ENCODE measurements at regions not wholly inside any gene's neighbourhood (a gene's known extent, or its start where the extent isn't known, plus 50 kb on each side); places are given as distances from the start of the nearest gene placed in this dataset.
"Not testable (repeated sequence)": the region's sequence is repeated elsewhere in the genome, so short reads cannot be mapped to it uniquely, and the experiment has no call there.

DNA sequence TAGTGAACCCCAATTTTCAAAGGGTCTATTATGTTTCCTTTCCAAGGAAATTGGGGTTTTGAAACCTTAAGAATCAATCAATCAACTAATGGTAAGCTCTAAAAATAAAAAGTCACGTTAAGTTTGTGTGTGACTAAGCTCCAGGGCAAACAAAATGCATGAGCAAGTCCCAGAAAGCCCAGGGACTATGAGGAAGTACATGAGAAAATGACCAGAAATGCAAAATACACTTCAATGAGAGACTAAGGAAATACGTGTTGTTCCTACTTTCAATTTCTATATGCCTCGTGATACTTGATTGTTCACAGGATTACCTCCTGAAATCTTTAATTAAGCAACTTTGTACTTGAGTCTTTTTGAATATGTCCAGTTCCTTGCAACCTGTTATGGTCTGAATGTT is 684.4 kb upstream of the SYT4 start:
- TF ChIP-seq, protein P1, sequence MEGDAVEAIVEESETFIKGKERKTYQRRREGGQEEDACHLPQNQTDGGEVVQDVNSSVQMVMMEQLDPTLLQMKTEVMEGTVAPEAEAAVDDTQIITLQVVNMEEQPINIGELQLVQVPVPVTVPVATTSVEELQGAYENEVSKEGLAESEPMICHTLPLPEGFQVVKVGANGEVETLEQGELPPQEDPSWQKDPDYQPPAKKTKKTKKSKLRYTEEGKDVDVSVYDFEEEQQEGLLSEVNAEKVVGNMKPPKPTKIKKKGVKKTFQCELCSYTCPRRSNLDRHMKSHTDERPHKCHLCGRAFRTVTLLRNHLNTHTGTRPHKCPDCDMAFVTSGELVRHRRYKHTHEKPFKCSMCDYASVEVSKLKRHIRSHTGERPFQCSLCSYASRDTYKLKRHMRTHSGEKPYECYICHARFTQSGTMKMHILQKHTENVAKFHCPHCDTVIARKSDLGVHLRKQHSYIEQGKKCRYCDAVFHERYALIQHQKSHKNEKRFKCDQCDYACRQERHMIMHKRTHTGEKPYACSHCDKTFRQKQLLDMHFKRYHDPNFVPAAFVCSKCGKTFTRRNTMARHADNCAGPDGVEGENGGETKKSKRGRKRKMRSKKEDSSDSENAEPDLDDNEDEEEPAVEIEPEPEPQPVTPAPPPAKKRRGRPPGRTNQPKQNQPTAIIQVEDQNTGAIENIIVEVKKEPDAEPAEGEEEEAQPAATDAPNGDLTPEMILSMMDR (IDR thresholded peaks at IDR 0.05) = no peak
- no peaks in the 10 kb centered on the region for H3K4me1 ChIP-seq (ENCODE audit: low read depth)
- ATAC-seq (no peak), DNase-seq (no peak)
- no peaks in the 10 kb centered on the region for H3K9me3 ChIP-seq
- H3K36me3 ChIP-seq (ENCODE audit: low read depth) = no peaks in the 10 kb centered on the region
- intact Hi-C loops (cut with DNase I, micrococcal nuclease) = no loop called here
- H3K4me3 ChIP-seq = no peak overlapping the region

DNA sequence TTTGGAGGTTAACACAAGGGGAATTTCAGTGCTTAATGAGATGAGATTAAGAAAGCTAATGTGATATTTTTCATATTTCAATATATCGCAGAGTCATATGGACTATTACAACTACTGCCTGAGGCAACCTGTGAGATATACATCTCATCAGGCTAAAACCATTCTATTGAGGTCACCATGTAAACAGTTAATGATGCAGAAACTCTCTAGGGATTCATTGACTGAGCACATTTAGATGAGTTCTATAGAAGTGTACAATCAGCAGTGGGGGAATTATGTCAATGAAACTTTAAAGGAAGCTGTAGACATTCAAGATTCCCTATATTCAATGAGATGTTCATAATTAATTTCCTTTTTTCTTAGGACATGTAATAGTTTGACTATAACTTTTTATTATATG is 687.4 kb upstream of the SYT4 start:
- DNase-seq (no peak), ATAC-seq (no peak)
- Histone ChIP-seq H3K9me3 (no peaks in the 10 kb centered on the region), H3K36me3 (ENCODE audit: low read depth) (no peaks in the 10 kb centered on the region), H3K4me1 (ENCODE audit: low read depth) (no peaks in the 10 kb centered on the region), H3K4me3 (no peak overlapping the region)
- TF ChIP-seq, protein P1 (IDR thresholded peaks at IDR 0.05) = no peak
- intact Hi-C loops (cut with DNase I, micrococcal nuclease) = no loop called here

DNA sequence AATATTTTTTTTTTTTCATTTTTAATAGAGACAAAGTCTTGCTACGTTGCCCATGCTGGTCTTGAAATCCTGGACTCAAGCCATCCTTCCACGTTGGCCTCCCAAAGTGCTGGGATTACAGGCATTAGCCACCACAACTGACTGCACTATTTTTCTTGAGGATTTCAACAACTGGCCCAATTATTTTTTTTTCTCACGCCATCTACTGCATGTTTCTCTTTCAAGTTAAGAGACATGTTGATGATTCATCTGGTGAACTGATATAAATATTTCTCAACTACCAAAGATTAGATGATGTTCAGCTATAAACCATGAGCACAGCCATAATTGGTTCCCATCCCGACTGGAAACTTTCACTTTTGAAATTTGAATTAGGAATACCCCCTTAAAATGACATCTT is 688.4 kb upstream of the SYT4 start:
- TF ChIP-seq, protein P1 (IDR thresholded peaks at IDR 0.05) = no peak
- intact Hi-C loops (cut with DNase I, micrococcal nuclease) = no loop called here
- Histone ChIP-seq H3K4me3 (no peak overlapping the region), H3K4me1 (ENCODE audit: low read depth) (no peaks in the 10 kb centered on the region), H3K36me3 (ENCODE audit: low read depth) (no peaks in the 10 kb centered on the region), H3K9me3 (no peaks in the 10 kb centered on the region)
- ATAC-seq (no peak), DNase-seq (no peak)

DNA sequence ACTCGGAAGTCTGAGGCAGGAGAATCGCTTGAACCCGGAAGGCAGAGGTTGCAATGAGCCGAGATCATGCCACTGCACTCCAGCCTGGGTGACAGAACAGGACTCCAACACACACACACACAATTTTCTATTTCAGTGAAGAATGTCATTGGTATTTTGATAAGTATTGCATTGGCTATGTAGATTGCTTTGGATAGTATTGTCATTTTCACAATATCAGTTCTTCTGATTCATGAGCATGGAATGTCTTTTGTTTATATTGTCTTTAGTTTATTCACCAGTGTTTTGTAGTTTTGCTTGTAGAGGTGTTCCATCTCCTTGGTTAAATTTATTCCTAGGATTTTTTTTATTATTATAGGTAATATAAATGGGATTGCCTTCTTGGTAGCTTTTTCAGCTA is 693.4 kb upstream of the SYT4 start:
- H3K36me3 ChIP-seq (ENCODE audit: low read depth) = no peaks in the 10 kb centered on the region
- no peak for DNase-seq
- TF ChIP-seq, protein P1 (IDR thresholded peaks at IDR 0.05) = no peak
- no peaks in the 10 kb centered on the region for H3K9me3 ChIP-seq
- no peak for ATAC-seq
- intact Hi-C loops (cut with DNase I, micrococcal nuclease) = no loop called here
- no peak overlapping the region for H3K4me3 ChIP-seq
- H3K4me1 ChIP-seq (ENCODE audit: low read depth) = no peaks in the 10 kb centered on the region

DNA sequence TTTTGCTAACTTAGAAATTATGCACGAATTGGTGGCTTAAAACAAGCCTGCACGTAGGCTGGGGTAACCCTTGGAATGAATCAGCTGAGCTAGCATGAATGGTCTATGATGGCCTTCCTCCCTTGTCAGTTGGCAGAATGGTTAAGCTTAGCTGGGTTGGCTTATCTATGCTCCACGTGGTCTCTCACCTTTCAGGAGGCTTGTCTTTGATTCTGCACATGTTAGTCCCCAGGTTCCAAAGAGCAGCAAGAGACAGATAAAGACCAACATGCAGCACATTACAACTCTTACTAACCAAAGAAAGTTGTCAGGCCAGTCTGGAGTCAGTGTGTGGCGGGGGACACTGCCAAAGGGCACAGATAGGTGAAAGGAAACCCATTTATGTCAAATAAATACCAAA is 700.9 kb upstream of the SYT4 start:
- DNase-seq (no peak), ATAC-seq (no peak)
- intact Hi-C loops (cut with DNase I, micrococcal nuclease) = no loop called here
- no peaks in the 10 kb centered on the region for H3K36me3 ChIP-seq (ENCODE audit: low read depth)
- no peak overlapping the region for H3K4me3 ChIP-seq
- TF ChIP-seq, protein P1 (IDR thresholded peaks at IDR 0.05) = no peak
- no peaks in the 10 kb centered on the region for H3K9me3 ChIP-seq
- H3K4me1 ChIP-seq (ENCODE audit: low read depth) = no peaks in the 10 kb centered on the region

DNA sequence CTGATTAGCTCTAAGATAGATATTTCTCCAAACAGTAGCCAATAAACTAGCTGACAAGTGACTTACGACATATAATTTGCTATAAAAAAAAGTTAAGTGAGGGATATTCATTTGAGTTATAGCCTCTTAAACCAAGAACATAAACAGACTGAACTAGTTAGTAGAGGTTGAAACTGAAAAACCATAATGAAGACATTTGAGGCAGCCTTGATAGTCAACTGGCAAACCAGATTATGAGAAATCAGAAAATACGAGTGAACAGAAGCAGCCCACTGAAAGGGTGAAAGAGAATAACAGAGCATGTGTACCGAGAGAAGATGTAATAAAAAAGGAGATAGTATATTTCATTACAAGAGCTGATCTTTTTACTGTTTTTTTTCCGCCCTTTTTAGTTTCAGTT is 698.1 kb upstream of the SETBP1 start:
- intact Hi-C loops (cut with DNase I, micrococcal nuclease) = no loop called here
- peaks cover 3% of the 10 kb centered on the region for H3K9me3 ChIP-seq
- ATAC-seq (no peak), DNase-seq (no peak)
- no peak overlapping the region for H3K4me3 ChIP-seq
- no peaks in the 10 kb centered on the region for H3K4me1 ChIP-seq (ENCODE audit: low read depth)
- TF ChIP-seq, protein P1 (IDR thresholded peaks at IDR 0.05) = no peak
- H3K36me3 ChIP-seq (ENCODE audit: low read depth) = no peaks in the 10 kb centered on the region

DNA sequence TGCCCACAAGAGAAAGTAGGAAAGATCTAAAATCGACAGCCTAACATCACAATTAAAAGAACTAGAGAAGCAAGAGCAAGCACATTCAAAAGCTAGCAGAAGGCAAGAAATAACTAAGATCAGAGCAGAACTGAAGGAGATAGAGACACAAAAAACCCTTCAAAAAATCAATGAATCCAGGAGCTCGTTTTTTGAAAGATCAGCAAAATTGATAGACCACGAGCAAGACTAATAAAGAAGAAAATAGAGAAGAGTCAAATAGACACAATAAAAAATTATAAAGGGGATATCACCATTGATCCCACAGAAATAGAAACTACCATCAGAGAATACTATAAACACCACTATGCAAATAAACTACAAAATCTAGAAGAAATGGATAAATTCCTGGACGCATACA is 693.6 kb upstream of the SETBP1 start:
- ATAC-seq; H3K9me3 ChIP-seq; DNase-seq; intact Hi-C loops (cut with DNase I, micrococcal nuclease); H3K36me3 ChIP-seq (ENCODE audit: low read depth); H3K4me3 ChIP-seq; H3K4me1 ChIP-seq (ENCODE audit: low read depth): not testable (repeated sequence)
